GM21515 (cell line): ENCODE measurements at regions not wholly inside any gene's neighbourhood (a gene's known extent, or its start where the extent isn't known, plus 50 kb on each side); places are given as distances from the start of the nearest gene placed in this dataset.

Source experiments
- ATAC-seq: cut with Tn5 transposase; IDR thresholded peaks from one replicate; pipeline ENCODE4 v1.9.1; 2021; ENCODE audit not compliant: unreplicated experiment

DNA sequence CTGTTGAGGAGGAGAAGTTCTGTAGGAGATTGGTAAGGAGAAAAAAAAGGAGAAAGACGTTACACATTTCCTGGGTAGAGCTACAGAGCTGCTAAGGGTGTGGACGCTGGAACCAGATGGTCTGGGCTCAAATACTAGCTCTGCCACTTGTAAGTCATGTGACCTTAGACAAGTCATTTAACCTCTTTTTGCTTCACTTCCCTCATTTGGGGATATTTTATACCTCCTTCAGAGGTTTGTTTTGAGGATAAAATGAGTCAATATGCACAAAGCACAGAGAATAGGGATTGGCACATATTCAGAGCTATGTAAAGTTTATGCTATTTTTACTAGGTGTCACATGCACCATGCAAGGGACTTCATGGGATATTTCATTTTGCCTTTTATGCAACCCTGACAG, 708.8 kb downstream of the DHX35 start:
- no peak for ATAC-seq

- no peak for ATAC-seq
These were observed 707.5 kb downstream of the DHX35 start for GRCh38 chr20:39669659-39670058.

- no peak for ATAC-seq
These were observed 705.9 kb downstream of the DHX35 start for GRCh38 chr20:39668038-39668437.

DNA sequence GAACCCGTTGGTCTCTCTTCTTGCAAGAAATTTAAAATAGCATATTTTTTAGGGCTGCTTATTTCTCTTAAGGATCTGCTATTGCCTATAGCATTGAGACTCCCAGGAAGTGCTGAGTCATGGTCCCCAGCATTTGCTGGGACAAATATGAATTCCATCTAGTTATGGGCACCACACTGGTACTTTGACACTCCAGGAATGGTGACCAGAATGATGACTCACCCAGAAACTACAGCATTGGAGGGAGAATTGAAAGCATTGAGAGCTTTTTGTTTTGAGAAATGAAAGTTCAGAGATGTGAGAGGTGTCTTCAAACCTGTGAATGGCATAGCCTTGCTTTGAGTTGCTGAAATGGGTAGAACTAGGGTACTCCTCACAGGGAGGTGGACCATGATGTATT, 699.7 kb downstream of the DHX35 start:
- ATAC-seq = no peak

GRCh38 chr20:39660965-39661364, 698.8 kb downstream of the DHX35 start:
- ATAC-seq = no peak

DNA sequence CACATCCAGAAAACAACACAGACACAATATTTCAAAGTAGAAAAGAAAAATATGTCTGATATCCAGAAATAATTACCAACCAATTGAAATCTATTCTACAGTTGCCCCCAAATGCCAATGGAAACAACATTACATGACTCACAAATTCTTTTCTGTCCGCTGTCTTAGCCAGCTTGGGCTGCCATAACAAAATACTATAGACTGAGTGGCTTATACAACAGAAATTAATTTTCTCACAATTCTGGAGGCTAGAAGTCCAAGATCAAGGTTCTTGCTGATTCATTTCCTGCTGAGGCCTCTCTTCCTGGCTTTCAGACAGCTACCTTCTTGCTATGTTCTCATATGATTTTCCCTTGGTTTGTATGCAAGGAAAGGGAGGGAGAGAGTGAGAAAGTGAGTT, 698.1 kb downstream of the DHX35 start:
- no peak for ATAC-seq

DNA sequence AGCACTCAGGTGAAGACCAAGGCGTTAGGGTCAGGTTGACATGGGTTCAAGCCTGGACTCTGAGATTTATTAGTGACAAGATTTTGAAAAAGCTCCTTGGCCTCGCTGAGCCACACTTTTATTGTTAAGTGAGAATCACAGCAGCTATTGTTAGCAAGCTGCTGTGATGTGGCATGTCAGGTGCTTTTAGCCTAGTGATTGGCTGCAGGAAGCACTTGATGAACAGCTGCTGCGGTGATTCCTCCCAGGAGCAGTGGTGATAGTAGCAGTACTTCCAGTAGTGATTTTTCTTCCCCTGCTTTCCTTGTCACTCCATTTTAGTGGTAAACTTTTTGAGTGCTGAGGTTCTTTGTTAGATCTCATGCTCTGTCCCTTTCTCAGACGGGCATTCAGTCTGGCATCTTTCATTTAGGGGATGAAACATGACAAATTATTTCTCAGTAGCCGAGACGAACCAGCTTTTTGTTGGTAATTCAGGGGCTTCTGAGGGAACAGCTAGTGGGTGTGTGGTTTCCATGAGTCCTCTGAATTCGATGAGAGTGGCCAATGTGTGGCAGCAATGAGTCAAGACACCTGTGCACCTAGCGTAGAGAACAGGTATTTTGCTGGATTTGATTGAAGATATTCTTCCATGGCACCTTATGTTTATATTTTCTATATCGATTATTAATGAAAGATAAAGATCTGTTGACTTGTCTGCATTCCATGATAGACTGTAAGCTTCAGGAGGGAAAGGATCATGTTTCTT, 696.7 kb downstream of the DHX35 start:
- ATAC-seq = no peak

GRCh38 chr20:39654171-39654570, 692.0 kb downstream of the DHX35 start:
- ATAC-seq = no peak

DNA sequence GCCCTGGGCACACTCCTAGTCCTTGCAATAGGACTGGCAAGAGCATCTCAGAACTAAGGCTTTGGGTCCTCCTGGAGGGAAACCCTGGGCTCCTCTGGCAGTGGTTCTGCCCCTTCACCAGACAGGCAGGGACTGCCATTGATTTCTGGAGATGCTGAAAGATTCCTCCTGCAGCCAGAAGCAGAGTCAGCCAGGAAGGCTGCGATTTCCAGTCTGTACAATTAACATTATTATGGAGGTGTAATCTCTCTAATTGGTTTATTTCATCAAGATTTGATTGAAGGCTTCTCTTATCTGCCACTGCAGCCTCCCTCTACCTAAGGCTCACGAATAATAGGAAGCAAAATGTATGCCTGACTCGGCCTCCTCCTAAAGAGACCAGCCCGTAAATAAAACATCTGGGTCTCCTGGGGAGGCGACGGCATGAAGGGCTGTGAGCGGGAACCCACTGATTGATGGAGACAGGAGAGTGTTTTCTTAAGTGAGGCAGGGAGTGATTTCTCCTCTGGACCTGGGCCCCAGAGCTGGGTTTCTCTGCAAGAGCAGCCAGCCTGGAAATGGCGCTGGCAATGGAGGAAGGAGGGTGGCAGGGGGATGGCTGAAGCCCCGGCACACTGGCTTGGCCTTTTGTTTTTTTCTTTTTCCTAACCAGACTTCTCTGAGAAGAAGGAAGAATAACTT, 689.6 kb downstream of the DHX35 start:
- no peak for ATAC-seq

GRCh38 chr20:39646874-39647413, 684.8 kb downstream of the DHX35 start:
- no peak for ATAC-seq

DNA sequence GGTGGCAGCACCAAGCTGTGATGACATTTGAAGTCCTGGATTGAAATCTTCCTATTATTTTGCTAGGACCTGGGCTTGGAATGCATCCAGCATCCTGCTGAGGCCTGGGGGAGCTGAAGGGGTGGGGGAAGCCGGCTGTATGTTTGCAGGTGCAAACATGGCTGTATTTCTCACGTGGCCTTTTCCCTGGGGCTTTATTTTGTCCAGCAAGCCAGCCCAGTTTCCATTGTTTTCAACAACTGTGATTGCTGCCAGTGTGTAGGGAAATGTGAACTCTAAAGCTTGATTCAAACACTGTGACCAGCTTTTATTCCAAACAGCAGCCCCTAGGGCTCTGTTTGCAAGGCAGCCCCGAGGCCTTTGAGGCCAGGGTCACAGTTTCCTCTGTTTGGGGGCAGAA, 683.0 kb downstream of the DHX35 start:
- ATAC-seq = no peak

- no peak for ATAC-seq
These were observed 681.1 kb downstream of the DHX35 start for GRCh38 chr20:39643292-39643691.

GRCh38 chr20:39641423-39641822, 679.3 kb downstream of the DHX35 start:
- no peak for ATAC-seq

DNA sequence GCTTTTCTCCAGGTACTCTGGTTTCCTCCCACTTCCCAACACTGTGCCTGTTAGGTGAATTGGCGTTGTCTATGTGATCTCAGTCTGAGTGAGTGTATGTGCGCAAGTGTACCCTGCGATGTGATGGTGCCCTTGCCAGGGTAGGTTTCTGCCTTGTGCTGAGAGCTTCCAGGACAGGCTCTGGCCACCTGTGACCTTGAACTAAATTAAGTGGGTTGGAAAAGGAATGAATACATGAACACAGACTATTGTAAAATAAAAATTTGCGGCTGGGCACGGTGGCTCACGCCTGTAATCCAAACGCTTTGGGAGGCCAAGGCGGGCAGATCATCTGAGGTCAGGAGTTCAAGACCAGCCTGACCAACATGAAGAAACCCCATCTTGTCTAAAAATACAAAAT, 678.0 kb downstream of the DHX35 start:
- ATAC-seq = no peak

DNA sequence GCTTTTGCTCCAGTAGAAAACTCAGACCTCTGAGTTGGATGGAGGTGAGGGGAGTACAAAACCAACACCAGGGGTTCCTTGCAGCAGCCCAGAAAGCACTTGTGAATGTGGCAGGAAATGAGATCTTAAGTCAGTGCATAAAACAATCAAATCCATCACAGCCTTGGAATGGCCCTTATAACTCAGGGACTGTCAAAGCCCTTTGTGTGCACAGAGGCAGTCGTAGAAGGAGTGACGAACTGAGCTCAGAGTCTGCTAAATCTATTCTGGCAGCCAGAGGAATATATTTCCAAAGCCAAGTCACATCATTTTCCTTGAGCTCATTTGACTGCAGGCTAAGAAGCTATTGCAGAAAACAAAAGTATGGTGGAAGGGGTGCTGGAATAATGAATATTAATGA, 676.6 kb downstream of the DHX35 start:
- no peak for ATAC-seq

DNA sequence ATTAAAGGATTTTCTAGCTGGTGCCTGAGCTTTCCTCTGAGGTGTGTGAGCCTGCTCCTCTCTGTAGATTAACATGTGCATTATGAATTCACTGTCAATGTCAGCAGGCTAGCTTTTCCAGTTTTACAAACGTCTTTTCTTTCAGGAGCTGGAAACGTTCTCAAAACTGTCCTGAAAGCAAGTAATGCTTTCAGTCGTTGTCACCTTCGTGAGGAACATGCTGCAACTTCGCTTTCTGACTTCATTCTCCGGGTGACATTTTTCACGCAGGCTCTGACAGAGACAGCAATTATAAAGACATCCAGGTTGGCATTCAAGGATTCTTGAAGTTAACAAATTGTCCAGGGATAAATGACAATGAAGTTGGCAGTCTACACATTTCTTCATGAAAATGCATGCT, 671.5 kb downstream of the DHX35 start:
- no peak for ATAC-seq

GRCh38 chr20:39632757-39633156, 670.6 kb downstream of the DHX35 start:
- no peak for ATAC-seq

GRCh38 chr20:39632176-39632575, 670.0 kb downstream of the DHX35 start:
- no peak for ATAC-seq

GRCh38 chr20:39631557-39631956, 669.4 kb downstream of the DHX35 start:
- no peak for ATAC-seq

DNA sequence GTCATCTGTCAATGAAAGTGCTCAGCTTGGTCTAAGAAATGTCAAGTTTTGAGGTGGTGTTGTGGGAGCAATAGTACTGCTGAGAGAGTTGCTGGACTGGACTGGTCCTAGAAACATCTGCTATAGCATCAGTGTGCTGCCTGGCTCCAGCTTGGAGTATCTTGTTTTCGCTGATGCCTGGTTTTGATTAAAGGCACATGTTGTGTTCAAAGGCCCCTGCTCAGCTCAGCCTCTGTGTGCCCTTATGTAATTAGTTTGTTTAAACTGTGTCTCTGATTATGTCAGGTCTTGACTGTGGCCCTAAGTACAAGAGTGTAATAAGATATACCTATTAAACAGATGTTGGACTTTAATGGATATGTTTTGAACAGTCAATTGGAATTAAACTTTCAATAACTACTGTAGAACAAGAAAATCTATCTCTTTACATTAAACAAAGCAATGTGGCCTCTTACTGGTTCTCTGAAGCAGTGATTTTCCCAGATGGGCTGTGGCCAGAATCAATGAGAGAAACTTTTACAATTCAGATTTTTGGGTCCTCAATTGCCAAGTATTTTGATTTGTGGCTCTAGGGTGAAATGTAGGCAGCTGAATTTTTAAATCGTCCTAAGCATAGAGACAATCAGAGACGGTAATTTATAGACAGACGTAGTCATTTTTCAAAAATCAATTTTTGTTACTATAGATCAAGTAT, 668.2 kb downstream of the DHX35 start:
- ATAC-seq = no peak

DNA sequence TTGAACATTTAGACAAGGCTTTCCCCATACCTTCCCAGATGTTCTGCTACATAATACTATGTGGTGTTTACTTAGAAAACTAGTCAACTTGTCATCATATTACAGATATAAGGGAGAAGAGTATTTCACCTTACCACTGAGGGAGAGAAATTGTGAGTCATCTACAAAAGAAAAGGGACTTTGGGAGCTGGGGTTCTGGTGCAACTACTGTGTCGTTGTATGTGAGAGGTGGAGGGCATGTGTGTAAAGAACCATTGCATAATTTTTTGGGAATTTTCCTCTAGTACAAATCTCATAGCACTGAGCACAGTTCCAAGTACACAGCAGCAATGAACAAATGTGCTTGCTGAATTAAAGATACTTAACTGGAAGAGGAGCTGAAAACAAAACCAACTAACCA, 665.6 kb downstream of the DHX35 start:
- no peak for ATAC-seq

DNA sequence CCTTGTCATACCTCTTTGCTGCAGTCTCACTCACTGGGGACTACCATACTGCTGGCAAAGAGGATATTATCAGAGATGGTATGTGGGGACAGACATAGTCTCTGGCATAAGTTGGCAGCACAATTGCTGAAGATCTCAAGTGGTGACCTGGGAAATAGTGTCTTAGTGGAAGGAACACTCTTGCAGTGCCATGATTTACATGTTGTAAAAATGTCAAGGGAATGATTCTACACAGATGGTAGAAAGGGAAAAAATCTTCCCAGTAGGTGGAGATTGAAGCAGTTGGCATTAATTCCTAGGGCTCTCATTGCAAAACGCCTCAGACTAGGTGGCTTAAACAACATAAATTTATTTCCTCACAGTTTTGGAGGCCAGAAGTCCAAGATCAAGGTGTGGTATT, 662.2 kb downstream of the DHX35 start:
- ATAC-seq = no peak
